ENCODE measurements at regions not wholly inside any gene's neighbourhood (a gene's known extent, or its start where the extent isn't known, plus 50 kb on each side); places are given as distances from the start of the nearest gene placed in this dataset.

GRCh38 chr2:57698935-57699449 lies 347.6 kb upstream of the VRK2 start:
- no peak for TF ChIP-seq EZH2 (IDR thresholded peaks at IDR 0.05; ENCODE audit: insufficient read depth, poor library complexity, severe bottlenecking)
- no peak for TF ChIP-seq EZH2phosphoT487 (IDR thresholded peaks at IDR 0.05; ENCODE audit: insufficient read depth, low read depth)

Data from GM23248 (cell line).